Forelimb muscle (tissue), 1 donor: ENCODE measurements at regions not wholly inside any gene's neighbourhood (a gene's known extent, or its start where the extent isn't known, plus 50 kb on each side); places are given as distances from the start of the nearest gene placed in this dataset.
"Not testable (repeated sequence)": the region's sequence is repeated elsewhere in the genome, so short reads cannot be mapped to it uniquely, and the experiment has no call there.

ENCODE experiments used
- DNase-seq: peaks from one replicate; pipeline ENCODE4 v3.0.0-alpha.2; 2013; ENCODE audit warnings: low read depth

GRCh38 chr21:38112219-38112789, 144.5 kb upstream of the KCNJ15 start:
- no peak for DNase-seq

DNA sequence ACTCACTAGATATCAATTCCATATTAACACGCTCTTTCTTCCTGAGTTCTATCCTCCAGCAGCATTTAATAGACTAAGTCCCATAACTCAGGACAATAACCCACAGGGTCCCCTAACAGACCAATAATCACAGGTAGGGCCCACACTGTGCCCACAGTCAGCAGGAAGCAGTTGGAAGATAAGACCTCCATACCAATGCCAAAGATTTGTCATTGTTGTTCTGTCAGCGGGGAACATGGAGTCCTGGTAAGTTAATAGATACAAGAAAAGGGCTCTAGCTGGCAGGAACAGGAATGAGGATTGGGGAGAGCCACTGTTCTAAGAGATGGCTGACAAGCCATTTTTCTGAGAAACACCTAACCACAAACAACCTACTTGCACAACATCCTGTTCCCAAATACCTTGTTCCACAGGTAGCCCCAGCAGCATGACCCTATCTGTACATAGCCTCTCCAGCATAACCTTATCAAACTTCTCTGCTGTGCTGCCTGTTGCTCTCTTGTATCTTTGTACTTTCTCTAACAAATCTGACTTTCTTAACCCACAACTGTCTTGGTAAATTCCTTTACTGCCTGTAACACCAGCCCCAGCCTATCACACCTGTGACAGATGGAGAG, 142.0 kb upstream of the KCNJ15 start:
- no peak for DNase-seq

- no peak for DNase-seq
Observed at GRCh38 chr21:38115870-38116269, 140.9 kb upstream of the KCNJ15 start.

DNA sequence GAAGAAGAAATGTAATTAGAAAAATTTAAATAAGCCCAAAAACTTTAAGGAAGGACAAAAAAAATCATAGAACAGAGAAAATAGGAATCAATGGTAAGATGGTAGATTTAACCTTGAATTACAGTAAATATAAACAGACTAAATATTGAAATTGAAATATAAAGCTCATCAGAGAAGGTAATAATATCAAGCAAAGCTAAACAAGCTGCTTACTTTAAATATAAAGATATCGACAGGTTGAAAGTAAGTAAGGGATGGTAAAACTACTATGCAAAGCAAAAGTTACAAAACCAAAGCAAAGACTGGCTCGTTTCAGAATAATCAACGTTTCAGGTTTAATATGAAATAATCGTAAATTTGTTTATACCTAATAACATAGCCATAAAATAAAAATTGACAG, 137.0 kb upstream of the KCNJ15 start:
- DNase-seq: no peak

DNA sequence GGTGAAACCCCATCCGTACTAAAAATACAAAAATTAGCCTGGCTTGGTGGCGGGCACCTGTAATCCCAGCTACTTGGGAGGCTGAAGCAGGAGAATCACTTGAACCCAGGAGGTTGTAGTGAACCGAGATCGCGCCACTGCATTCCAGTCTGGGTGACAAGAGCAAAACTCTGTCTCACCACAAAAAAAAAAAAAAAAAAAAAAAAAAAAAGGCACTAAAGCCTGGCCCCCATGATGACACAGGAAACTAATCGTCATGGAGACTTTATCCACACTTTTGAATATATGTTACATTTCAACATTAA, 136.2 kb upstream of the KCNJ15 start:
- DNase-seq: not testable (repeated sequence)

DNA sequence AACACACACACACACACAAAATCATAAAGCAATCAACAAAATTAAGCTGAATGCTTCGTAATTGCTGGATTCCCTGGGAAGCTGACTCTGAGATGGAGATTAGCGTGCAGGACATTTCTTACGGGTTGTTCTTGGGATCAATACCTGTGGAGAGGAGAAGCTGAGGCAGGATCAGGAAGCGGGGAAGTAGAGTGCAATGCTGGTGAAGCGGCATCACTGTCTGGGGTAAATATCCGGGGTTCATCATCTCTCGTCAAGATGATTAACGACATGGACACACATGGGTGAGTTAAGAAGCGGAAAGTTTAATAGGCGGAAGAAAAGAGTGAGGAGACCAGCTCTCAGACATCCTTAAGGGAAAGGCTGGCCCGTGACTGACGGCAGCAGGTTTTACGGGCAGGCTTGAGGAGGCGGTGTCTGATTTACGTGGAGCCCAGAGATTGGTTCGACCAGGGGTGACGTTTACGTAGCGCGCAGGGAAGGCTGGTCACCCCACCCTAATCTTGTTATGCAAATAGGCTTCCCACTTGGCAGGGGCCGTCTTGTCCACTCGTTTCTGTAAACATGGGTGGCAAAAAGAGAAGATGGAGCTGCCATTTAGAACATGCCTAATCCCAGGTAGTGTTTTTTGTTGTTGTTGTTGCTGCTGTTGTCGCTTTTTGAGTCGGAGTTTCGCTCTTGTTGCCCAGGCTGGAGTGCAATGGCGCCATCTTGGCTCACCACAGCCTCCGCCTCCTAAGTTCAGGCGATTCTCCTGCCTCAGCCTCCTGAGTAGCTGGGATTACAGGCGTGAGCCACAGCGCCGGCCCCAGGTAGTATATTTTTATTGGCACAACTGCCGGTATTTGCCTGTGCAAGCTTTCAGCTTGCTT, 135.6 kb upstream of the KCNJ15 start:
- no peak for DNase-seq

DNA sequence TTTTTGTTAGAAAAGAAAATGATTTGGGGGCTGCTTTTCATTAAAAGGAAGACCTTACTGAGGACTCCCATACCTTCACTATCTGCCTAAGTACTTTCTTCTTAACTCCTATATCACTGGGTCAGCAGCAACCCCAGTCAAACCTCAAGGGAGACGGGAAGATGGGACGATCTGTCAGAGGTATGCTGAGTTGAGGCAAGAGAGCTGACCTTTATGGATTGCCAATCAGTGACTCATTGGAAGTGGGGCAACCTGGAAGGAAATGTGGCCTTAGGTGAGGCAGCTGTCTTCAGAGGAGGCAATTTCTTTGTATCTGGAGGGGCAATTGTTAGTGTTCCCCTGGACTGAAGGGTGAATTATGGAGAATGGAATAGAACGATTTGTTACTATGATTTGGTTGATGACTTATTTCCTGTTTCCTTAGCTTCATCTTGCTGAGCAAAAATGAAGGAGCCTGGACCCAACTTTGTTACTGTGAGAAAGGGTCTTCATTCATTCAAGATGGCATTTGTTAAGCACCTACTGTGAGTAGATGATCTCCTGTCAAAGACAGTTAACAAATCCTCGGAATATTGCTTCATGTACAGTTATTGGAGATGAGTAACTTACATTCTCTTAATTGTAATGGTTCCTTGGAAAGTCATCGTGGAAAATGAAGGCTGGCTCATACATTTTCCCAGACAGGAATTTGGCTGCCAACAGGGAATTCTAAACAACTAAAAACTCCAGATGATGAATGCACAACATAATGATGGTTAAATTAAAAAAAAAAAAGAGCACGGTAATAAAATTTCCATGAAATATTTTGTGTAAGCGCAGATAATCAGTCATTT, 134.7 kb upstream of the KCNJ15 start:
- no peak for DNase-seq

GRCh38 chr21:38123626-38124025, 133.2 kb upstream of the KCNJ15 start:
- DNase-seq: no peak

- no peak for DNase-seq
Observed at GRCh38 chr21:38126666-38127303, 130.0 kb upstream of the KCNJ15 start.

- no peak for DNase-seq
Observed at GRCh38 chr21:38129711-38130110, 127.1 kb upstream of the KCNJ15 start.

DNA sequence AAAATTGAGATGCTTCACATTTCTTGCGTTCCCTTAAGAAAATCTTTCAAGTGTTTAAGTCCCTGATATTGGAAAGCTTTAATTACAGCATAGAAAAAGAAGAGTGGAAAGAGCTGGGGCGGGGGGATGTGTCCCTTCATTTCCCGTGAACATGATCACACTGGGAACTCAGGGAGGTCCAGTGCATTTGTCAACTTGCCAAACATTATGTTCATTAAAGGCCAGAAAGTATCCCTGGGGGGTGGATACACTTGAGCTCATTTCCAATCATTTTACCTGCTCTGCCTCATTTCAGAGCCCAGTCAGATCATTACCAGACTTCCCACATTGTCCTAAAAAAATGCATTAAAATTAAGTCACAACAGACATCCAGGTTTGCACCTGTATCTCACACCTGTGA, 123.6 kb upstream of the KCNJ15 start:
- no peak for DNase-seq

DNA sequence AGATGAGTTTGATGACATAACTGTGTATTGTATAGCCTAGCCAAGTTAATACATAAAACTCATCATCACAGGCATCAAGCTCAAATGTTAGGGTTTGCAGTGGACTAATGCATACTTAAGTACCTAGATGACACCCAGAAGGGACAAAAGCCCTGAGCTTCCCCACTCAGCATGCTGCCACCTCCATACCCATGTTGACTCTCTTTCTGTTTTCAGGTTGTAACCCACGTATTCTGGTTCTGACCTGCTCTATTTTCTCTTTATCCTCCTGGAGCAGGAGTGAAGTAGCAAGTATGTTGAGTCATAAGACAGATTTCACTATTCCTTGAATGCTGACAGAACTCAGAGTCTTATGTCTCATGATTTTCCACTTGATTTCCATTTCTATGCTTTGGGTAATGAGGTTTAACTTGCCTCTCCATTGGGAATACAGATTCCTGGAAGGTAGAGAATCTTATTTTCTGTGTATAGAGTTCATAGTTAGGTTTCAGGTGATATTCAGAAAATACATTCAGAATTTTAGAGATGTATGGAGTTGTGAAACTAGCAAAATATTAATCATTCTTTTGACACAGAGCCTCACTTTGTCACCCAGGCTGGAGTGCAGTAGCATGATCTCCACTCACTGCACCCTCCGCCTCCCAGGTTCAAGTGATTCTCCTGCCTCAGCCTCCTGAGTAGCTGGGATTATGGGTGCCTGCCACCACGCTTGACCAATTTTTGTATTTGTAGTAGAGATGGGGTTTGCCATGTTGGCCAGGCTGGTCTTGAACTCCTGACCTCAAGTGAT, 122.5 kb upstream of the KCNJ15 start:
- no peak for DNase-seq

DNA sequence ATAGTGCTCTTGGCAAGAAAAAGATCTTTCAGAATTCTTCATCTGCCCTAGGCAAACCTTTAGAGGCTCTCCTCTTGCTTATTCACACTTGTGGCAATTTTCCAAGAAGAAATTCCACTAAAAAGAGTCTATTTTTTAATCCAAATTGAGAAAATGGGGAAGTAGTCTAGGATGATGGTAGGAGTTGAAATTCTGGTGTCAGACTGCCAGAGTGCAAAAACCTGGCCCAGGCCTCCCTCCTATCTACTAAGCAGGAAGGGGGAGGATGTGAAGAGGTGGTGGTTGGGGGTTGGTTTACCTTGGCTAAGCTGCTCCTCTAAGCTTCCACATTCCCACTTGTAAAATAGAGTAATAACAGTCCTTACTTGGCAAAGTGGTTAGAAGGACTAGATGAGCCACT, 120.6 kb upstream of the KCNJ15 start:
- DNase-seq: no peak

DNA sequence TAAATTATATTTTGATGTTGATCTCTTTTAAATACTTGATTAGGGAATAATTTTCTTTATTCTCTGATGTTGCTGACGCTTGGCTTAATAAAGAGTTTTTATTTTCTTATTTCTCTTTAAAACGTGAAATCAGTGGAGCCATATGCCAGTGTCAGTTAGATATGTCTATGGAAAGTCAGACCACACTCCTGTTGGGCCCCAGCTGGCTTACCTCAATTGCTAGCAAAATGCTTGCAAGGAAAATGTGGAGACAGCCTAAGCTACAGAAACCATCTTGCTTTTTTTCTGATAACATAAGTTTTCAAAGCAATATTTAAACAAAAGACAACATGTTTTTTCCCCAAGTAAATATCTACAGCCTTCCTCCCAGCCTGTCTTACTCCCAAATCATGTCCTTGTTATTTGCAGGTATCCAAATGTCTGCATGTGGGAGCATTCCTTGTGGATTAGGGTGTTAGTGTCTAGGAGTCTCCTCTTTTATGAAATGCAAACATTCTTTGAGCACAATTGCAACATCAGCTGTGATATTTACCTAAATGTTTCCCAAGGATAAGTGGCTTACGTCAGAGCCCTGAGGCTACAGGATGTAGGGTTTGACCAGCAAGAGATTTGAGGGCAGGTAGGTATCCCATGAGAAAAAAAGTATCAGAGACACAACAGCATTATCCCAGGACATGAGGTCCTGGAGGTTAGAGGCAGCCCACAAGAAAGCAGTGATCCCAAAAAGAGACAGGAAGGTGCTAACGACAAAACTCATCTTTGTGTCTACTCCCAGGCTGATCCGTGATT, 117.2 kb upstream of the KCNJ15 start:
- no peak for DNase-seq

- no peak for DNase-seq
Observed at GRCh38 chr21:38140207-38140903, 116.4 kb upstream of the KCNJ15 start.

GRCh38 chr21:38142224-38142623, 114.6 kb upstream of the KCNJ15 start:
- no peak for DNase-seq

DNA sequence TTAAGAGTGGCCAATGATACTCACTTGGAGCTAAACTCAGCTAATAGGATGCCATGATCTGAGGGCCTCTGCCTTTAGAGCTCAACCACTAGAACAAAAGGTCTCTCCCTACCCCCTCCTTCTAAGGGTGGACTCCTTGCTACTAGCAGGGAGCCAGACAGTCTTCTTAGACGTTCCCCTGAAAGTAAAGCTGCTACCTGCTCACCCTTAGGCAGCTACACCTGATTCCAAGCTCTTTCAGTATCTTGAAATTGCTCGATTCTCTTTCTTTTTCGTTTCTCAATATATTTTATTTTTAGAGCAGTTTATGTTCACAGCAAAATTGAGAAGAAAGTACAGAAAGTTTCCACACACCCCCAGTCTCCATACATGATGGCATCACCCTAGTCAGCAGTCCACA, 112.6 kb upstream of the KCNJ15 start:
- DNase-seq: no peak

- DNase-seq: no peak
Observed at GRCh38 chr21:38145104-38145503, 111.7 kb upstream of the KCNJ15 start.

GRCh38 chr21:38147391-38147790, 109.4 kb upstream of the KCNJ15 start:
- DNase-seq: no peak

DNA sequence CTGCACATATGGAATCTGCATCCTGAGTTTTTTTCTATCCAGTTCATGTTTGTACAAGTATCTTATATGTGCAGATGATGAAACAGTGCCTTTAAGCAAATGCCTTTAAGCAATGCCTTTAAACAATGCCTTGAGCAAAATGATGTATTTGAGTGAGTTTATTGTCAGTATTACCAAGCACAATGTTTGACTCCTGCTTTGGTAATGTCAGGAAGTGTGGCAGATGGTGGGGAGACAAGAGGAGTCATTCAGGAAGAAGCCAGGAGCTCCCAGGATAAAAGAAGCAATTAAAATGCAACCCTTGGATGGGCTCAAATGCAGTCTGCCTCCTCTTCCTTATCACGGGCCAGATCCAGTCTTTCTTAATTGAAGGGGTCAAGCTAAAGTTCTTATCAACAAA, 108.7 kb upstream of the KCNJ15 start:
- no peak for DNase-seq
